Transverse colon (tissue), 4 donors: ENCODE measurements at regions not wholly inside any gene's neighbourhood (a gene's known extent, or its start where the extent isn't known, plus 50 kb on each side); places are given as distances from the start of the nearest gene placed in this dataset.

Experiments
- DNase-seq: peaks from one replicate; pipeline ENCODE4 v3.0.0-alpha.2; 2019
- H3K27ac ChIP-seq, 4 donors: fragments of 200-600 bp; sonication (generic); 2 replicates each; pipeline ENCODE4 v1.5.1; 2016 to 2018; ENCODE audit warnings: inconsistent platforms in 4 of 4
- H3K27me3 ChIP-seq: fragments of 200-600 bp; sonication (generic); 2 replicates; pipeline ENCODE4 v1.5.1; 2017; ENCODE audit warnings: inconsistent platforms
- H3K36me3 ChIP-seq, 4 donors: fragments of 200-600 bp; sonication (generic); 2 replicates each; pipeline ENCODE4 v1.5.1; 2017 to 2019; ENCODE audit warnings: inconsistent platforms in 4 of 4
- H3K4me1 ChIP-seq, 4 donors: fragments of 200-600 bp; sonication (generic); 2 replicates each; pipeline ENCODE4 v1.5.1; 2017 to 2020; ENCODE audit warnings: inconsistent platforms in 4 of 4
- H3K4me3 ChIP-seq, 4 donors: fragments of 200-600 bp; sonication (generic); 1 replicate in 1 of 4; 2 replicates in 3 of 4; pipeline versions ENCODE4 v1.5.1 to v1.6.1; 2017 to 2019; ENCODE audit warnings: inconsistent platforms in 4 of 4
- H3K9me3 ChIP-seq, 2 donors: fragments of 200-600 bp; sonication (generic); 2 replicates each; pipeline ENCODE4 v1.5.1; 2017 to 2019; ENCODE audit warnings: inconsistent platforms in 2 of 2
- EP300 ChIP-seq: sonication (generic); formaldehyde crosslinking; IDR thresholded peaks from one replicate; pipeline ENCODE4 v1.6.1; 2017; ENCODE audit warnings: antibody characterized with exemption, low read depth
- POLR2A ChIP-seq: fragments of 450-650 bp; IDR thresholded peaks from one replicate; pipeline ENCODE4 v1.6.1; 2016; ENCODE audit warnings: antibody characterized with exemption, mild to moderate bottlenecking, moderate library complexity
- POLR2AphosphoS5 ChIP-seq, 3 donors: sonication (generic); formaldehyde crosslinking; IDR thresholded peaks; one replicate each; pipeline ENCODE4 v1.6.1; 2016; ENCODE audit warnings: antibody characterized with exemption in 3 of 3
- WGBS, 2 donors: methylation state at CpG; one replicate each; pipeline ENCODE4 v1.1.5; 2018; ENCODE audit warnings: low coverage in 1 of 2; 5-methylcytosine and 5-hydroxymethylcytosine counted together
- in situ Hi-C, 4 donors: fragments of 200-750 bp; cut with MboI; loops; one replicate each; pipeline versions ENCODE4 v1.15.0 to v1.15.1; 2017; ENCODE audit warnings: low sequenced_read_pairs in 3 of 4, low pct_ligation_motif_present in 1 of 4, low pct_unique_long_range_greater_than_20kb in 1 of 4
- intact Hi-C: fragments of 100-400 bp; cut with DNase I; formaldehyde crosslinking; loops from one replicate; pipeline ENCODE4 v1.15.1; 2023; ENCODE audit warnings: low total_unique reads
- TF ChIP-seq, protein P1 (sequence below), 5 experiments: fragments of 200-600 bp in 3 of 5; fragments of 450-650 bp in 2 of 5; sonication (generic) in 3 of 5; IDR thresholded peaks; 1 replicate in 2 of 5; 2 replicates in 3 of 5; pipeline ENCODE4 v1.5.1; 2016 to 2017; ENCODE audit warnings: antibody characterized with exemption in 5 of 5, inconsistent platforms in 3 of 5, mild to moderate bottlenecking in 2 of 5, moderate library complexity in 1 of 5

DNA sequence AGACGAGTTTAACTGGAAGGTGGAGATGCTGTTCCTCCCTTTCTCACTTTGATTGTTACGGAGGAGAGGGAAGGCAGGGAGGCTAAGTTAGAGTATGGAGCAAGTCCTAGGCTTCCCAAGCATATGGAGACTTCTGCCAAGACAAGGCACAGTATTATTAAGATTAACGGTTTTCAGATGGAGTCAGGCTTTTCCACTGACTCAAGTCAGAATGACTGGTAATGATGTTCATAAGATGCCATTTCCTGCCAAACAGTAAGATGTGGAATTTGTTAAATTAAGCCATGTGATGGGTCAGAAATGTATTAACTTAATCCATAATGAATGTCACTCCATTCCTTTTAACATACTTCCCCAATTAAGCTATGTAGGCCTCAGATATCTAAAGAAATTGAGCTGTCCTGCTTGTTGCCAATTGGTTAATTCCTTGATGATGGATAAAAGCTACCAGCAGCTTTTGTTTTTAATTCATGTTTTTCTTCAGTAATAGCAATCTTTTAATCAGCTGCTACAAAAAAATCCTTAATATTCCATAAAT lies 383.7 kb downstream of the ZNF521 start:
- WGBS, 2 donors: 70 to 80% methylated on average over 2 to 3 of the region's 3 CpGs
- TF ChIP-seq, protein P1, sequence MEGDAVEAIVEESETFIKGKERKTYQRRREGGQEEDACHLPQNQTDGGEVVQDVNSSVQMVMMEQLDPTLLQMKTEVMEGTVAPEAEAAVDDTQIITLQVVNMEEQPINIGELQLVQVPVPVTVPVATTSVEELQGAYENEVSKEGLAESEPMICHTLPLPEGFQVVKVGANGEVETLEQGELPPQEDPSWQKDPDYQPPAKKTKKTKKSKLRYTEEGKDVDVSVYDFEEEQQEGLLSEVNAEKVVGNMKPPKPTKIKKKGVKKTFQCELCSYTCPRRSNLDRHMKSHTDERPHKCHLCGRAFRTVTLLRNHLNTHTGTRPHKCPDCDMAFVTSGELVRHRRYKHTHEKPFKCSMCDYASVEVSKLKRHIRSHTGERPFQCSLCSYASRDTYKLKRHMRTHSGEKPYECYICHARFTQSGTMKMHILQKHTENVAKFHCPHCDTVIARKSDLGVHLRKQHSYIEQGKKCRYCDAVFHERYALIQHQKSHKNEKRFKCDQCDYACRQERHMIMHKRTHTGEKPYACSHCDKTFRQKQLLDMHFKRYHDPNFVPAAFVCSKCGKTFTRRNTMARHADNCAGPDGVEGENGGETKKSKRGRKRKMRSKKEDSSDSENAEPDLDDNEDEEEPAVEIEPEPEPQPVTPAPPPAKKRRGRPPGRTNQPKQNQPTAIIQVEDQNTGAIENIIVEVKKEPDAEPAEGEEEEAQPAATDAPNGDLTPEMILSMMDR (IDR thresholded peaks at IDR 0.05): no peak
- no peak for TF ChIP-seq EP300
- TF ChIP-seq POLR2AphosphoS5 (IDR thresholded peaks at IDR 0.05): no peak
- no peak for TF ChIP-seq POLR2A
- Histone ChIP-seq H3K4me3 (no peak overlapping the region), H3K27ac (no peak overlapping the region), H3K27me3 (no peaks in the 10 kb centered on the region), H3K4me1 (peaks cover 0 to 4% (median 0%) of the 10 kb centered on the region in 4 donors), H3K36me3 (no peaks in the 10 kb centered on the region), H3K9me3 (no peaks in the 10 kb centered on the region)
- DNase-seq: no peak
- intact Hi-C loops (no loop called here), in situ Hi-C loops (no loop called here)

DNA sequence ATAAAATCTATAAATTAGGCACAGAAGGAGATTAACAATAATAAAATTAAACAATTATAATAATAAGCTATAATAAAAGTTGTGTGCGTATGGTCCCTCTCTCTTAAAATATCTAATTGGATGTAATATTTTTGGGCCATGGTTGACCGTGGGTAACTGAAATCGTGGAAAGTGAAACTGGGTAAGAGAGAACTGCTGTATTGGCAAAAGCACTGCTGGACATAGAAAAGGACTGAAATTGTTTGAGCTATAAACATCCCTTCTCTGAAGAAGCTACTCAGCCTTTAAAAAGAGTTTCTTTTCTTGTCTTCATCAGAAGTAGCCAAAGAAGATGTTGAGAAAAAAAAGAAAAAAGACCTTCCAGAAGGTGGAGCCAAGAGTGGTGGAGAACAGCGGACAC lies 379.4 kb downstream of the ZNF521 start:
- Histone ChIP-seq H3K4me1 (no peaks in the 10 kb centered on the region), H3K27me3 (no peaks in the 10 kb centered on the region), H3K4me3 (no peak overlapping the region), H3K36me3 (no peaks in the 10 kb centered on the region), H3K27ac (no peak overlapping the region), H3K9me3 (no peaks in the 10 kb centered on the region)
- in situ Hi-C loops (no loop called here), intact Hi-C loops (no loop called here)
- DNase-seq: no peak
- TF ChIP-seq EP300: no peak
- TF ChIP-seq POLR2AphosphoS5 (IDR thresholded peaks at IDR 0.05): no peak
- 77 to 81% methylated on average over 4 of the region's 4 CpGs for WGBS, 2 donors

DNA sequence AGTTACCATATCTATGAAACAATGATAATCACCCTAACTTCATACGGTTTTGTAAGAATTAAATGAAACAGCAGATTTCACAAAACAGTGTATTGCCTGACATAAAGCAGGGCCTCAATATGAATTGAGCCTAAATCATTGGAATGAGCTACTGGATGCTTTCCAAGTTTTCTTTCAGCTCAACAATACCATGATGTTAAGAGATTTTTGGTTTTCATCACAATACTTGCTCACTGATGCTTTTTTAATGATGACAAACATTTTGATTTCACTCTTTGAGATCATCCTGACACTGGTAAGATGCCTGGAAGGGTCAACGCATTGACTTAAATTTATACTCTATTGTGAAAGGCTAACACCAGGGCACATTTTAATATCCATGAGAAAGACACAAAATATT lies 377.5 kb downstream of the ZNF521 start:
- Histone ChIP-seq H3K27ac (no peak overlapping the region), H3K4me1 (no peaks in the 10 kb centered on the region), H3K4me3 (no peak overlapping the region), H3K36me3 (no peaks in the 10 kb centered on the region), H3K9me3 (no peaks in the 10 kb centered on the region), H3K27me3 (no peaks in the 10 kb centered on the region)
- no peak for DNase-seq
- in situ Hi-C loops: no loop called here
- TF ChIP-seq POLR2AphosphoS5 (IDR thresholded peaks at IDR 0.05) (no peak), POLR2A (no peak), EP300 (no peak)
- TF ChIP-seq, protein P1 (IDR thresholded peaks at IDR 0.05): no peak
- intact Hi-C loops: no loop called here
- WGBS, 2 donors: 83 to 89% methylated on average over 2 of the region's 2 CpGs

DNA sequence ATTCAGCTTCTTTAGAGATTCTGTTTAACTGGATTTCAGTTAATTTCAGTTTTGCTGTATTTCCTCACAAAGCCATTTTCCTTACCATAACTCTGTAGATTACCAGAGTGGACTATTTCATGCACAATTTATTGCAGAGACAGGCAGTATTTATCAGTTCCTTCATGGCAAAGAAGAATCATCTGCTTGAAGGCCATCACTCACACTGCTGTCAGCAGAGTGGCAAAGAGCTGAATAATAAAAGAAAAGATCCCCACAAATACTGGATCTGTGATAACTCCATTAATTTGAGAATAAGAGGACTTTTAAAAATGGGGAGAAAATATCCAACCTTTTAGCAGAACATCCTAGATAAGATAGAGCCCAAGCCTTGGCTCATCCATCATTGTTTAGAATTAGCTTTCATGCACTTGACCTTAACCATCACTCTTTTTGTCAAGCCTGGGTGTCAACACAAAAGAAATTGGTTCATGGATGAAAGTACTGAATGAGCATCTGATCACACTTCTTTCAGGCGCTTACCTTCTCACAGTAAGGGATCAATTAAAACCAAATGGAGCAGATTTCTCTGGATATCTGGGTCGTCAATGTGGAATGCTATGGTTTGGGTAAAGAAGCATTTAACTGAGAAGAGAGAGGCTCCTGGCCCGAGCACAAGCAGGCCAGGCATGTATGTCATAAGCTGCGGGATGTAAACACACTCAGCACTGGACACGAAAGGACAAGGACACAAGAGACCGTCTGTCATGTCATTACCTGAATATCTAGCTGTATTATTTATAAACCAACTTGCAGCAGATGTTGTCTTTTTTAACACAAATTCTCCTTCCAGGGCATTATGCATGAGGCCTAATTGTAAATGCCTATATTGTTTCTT lies 376.2 kb downstream of the ZNF521 start:
- no peak for DNase-seq
- no peak for TF ChIP-seq POLR2A
- no peak for TF ChIP-seq EP300
- TF ChIP-seq, protein P1 (IDR thresholded peaks at IDR 0.05): no peak
- no peak for TF ChIP-seq POLR2AphosphoS5 (IDR thresholded peaks at IDR 0.05)
- intact Hi-C loops (no loop called here), in situ Hi-C loops (loop anchor here in 1 of 4 donors (25.0 kb wide), 1 partner anchor 112 kb away; no protein-coding TSS in a partner anchor)
- Histone ChIP-seq H3K4me1 (no peaks in the 10 kb centered on the region), H3K27ac (no peak overlapping the region), H3K9me3 (no peaks in the 10 kb centered on the region), H3K36me3 (no peaks in the 10 kb centered on the region), H3K4me3 (no peak overlapping the region), H3K27me3 (no peaks in the 10 kb centered on the region)
- 81 to 92% methylated on average over 5 to 6 of the region's 6 CpGs for WGBS, 2 donors
